Skin epidermis (tissue), 12 donors: ENCODE measurements at regions not wholly inside any gene's neighbourhood (a gene's known extent, or its start where the extent isn't known, plus 50 kb on each side); places are given as distances from the start of the nearest gene placed in this dataset.
A peak's percentile ranks its signal among the peaks of the same experiment; 100 is the strongest.
"Not testable (repeated sequence)": the region's sequence is repeated elsewhere in the genome, so short reads cannot be mapped to it uniquely, and the experiment has no call there.

Source experiments
- H3K27ac ChIP-seq, 21 experiments: fragments of 200-600 bp; sonication (generic) in 11 of 21; one replicate each; pipeline ENCODE4 v1.5.0; 2020; ENCODE audit warnings: mild to moderate bottlenecking in 3 of 21, inconsistent platforms in 2 of 21, moderate library complexity in 2 of 21
- H3K4me3 ChIP-seq, 7 experiments: fragments of 200-600 bp; sonication (generic) in 2 of 7; one replicate each; pipeline ENCODE4 v1.5.0; 2020; ENCODE audit warnings: inconsistent platforms in 2 of 7, mild to moderate bottlenecking in 2 of 7, moderate library complexity in 1 of 7

GRCh38 chr7:87007038-87007437 is 52.4 kb downstream of the ELAPOR2 start:
- Histone ChIP-seq H3K27ac (no peak overlapping the region), H3K4me3 (no peak overlapping the region)

GRCh38 chr7:87004956-87005355 is 54.5 kb downstream of the ELAPOR2 start:
- H3K27ac ChIP-seq, result no peak overlapping the region
- H3K4me3 ChIP-seq, result no peak overlapping the region

- Histone ChIP-seq H3K4me3 (no peak overlapping the region), H3K27ac (peak overlapping the region in 4 of 21 experiments; percentile 3 to 19 (median 8))
Observed at GRCh38 chr7:87003872-87004798, 55.3 kb downstream of the ELAPOR2 start.

- no peak overlapping the region for H3K4me3 ChIP-seq
- peak overlapping the region in 1 of 21 experiments; percentile 43 for H3K27ac ChIP-seq
Observed at GRCh38 chr7:87001214-87001613, 58.2 kb downstream of the ELAPOR2 start.

- H3K4me3 ChIP-seq, result no peak overlapping the region
- H3K27ac ChIP-seq, result no peak overlapping the region
Observed at GRCh38 chr7:87000344-87000743, 59.1 kb downstream of the ELAPOR2 start.

GRCh38 chr7:86999750-87000149 is 59.7 kb downstream of the ELAPOR2 start:
- Histone ChIP-seq H3K27ac (no peak overlapping the region), H3K4me3 (no peak overlapping the region)

- no peak overlapping the region for H3K4me3 ChIP-seq
- H3K27ac ChIP-seq, result no peak overlapping the region
Observed at GRCh38 chr7:86995814-86996213, 63.6 kb downstream of the ELAPOR2 start.

- Histone ChIP-seq H3K27ac (no peak overlapping the region), H3K4me3 (no peak overlapping the region)
Observed at GRCh38 chr7:86995052-86995725, 64.3 kb downstream of the ELAPOR2 start.

GRCh38 chr7:86991771-86992191 is 67.7 kb downstream of the ELAPOR2 start:
- H3K4me3 ChIP-seq, result no peak overlapping the region
- H3K27ac ChIP-seq, result no peak overlapping the region

GRCh38 chr7:86991093-86991769 is 68.2 kb downstream of the ELAPOR2 start:
- H3K4me3 ChIP-seq, result no peak overlapping the region
- no peak overlapping the region for H3K27ac ChIP-seq

GRCh38 chr7:86989407-86989806 is 70.0 kb downstream of the ELAPOR2 start:
- Histone ChIP-seq H3K4me3 (no peak overlapping the region), H3K27ac (no peak overlapping the region)

GRCh38 chr7:86987834-86988233 is 71.6 kb downstream of the ELAPOR2 start:
- H3K4me3 ChIP-seq, H3K27ac ChIP-seq: not testable (repeated sequence)

- H3K27ac ChIP-seq, H3K4me3 ChIP-seq: not testable (repeated sequence)
Observed at GRCh38 chr7:86987358-86987757, 72.1 kb downstream of the ELAPOR2 start.

GRCh38 chr7:86985342-86985741 is 74.1 kb downstream of the ELAPOR2 start:
- not testable (repeated sequence) for H3K27ac ChIP-seq, H3K4me3 ChIP-seq

GRCh38 chr7:86983654-86984053 is 75.8 kb downstream of the ELAPOR2 start:
- H3K27ac ChIP-seq, H3K4me3 ChIP-seq: not testable (repeated sequence)

GRCh38 chr7:86981937-86982336 is 77.5 kb downstream of the ELAPOR2 start:
- not testable (repeated sequence) for H3K27ac ChIP-seq, H3K4me3 ChIP-seq

GRCh38 chr7:86981127-86981526 is 78.3 kb downstream of the ELAPOR2 start:
- Histone ChIP-seq H3K27ac (no peak overlapping the region), H3K4me3 (no peak overlapping the region)

GRCh38 chr7:86980223-86980622 is 79.2 kb downstream of the ELAPOR2 start:
- Histone ChIP-seq H3K4me3 (no peak overlapping the region), H3K27ac (no peak overlapping the region)

- Histone ChIP-seq H3K4me3 (no peak overlapping the region), H3K27ac (peak overlapping the region in 1 of 21 experiments; percentile 31)
Observed at GRCh38 chr7:86978808-86979506, 80.5 kb downstream of the ELAPOR2 start.

- Histone ChIP-seq H3K4me3 (no peak overlapping the region), H3K27ac (no peak overlapping the region)
Observed at GRCh38 chr7:86976958-86977357, 82.5 kb downstream of the ELAPOR2 start.
